ENCODE measurements at regions not wholly inside any gene's neighbourhood (a gene's known extent, or its start where the extent isn't known, plus 50 kb on each side); places are given as distances from the start of the nearest gene placed in this dataset.
A peak's percentile ranks its signal among the peaks of the same experiment; 100 is the strongest.
"Not testable (repeated sequence)": the region's sequence is repeated elsewhere in the genome, so short reads cannot be mapped to it uniquely, and the experiment has no call there.

DNA sequence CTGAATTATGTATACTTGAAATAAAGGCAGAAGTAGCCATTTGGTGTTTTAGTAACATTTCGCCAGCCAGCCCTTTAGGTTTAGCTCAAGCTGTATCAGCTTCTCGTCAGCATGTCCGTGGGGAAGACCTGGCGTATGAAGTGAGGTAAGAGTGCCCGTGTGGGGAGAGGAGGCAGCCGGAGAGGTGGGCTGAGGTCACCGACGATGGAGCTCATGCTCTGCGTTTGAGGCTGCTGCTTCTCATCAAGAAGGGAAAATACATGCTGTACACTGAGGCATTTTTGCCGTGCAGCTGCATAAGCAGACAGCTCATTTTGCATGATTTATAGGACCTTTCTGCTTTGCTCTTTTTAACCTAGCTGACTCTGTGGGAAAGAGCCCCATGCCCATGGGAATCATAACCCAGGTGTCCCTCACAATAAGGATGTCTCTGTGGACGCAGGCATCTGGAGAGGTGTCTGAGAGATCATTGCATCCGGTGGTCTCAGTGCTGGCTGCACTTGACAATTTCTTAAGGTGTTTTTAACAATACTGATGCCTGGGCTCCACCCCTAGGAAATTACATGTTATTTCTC, 179.1 kb downstream of the ABCC12 start:
- DNase-seq (no peak), ATAC-seq (no peak)
- Histone ChIP-seq H3K4me1 (no peaks in the 10 kb centered on the region), H3K27ac (no peak overlapping the region), H3K4me3 (no peak overlapping the region), H3K27me3 (no peaks in the 10 kb centered on the region), H3K36me3 (no peaks in the 10 kb centered on the region), H3K9me3 (no peaks in the 10 kb centered on the region)
- intact Hi-C loops (cut with DNase I): no loop called here
- TF ChIP-seq, protein P1, sequence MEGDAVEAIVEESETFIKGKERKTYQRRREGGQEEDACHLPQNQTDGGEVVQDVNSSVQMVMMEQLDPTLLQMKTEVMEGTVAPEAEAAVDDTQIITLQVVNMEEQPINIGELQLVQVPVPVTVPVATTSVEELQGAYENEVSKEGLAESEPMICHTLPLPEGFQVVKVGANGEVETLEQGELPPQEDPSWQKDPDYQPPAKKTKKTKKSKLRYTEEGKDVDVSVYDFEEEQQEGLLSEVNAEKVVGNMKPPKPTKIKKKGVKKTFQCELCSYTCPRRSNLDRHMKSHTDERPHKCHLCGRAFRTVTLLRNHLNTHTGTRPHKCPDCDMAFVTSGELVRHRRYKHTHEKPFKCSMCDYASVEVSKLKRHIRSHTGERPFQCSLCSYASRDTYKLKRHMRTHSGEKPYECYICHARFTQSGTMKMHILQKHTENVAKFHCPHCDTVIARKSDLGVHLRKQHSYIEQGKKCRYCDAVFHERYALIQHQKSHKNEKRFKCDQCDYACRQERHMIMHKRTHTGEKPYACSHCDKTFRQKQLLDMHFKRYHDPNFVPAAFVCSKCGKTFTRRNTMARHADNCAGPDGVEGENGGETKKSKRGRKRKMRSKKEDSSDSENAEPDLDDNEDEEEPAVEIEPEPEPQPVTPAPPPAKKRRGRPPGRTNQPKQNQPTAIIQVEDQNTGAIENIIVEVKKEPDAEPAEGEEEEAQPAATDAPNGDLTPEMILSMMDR (IDR thresholded peaks at IDR 0.05): no peak

DNA sequence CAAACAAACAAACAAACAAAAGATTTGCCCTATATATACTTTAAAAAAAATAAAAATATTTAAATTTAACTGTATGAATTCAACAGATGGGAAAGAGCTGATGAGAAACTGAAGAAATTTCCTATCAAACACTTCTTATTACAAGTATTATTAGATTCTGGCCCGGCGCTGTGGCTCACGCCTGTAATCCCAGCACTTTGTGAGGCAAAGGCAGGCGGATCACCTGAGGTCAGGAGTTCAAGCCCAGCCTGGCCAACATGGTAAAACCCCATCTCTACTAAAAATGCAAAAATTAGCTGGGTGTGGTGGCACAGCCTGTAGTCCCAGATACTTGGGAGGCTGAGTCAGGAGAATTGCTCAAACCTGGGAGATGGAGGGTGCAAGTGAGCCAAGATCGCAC, 180.8 kb downstream of the ABCC12 start:
- ATAC-seq; DNase-seq; intact Hi-C loops (cut with DNase I); H3K36me3 ChIP-seq; H3K9me3 ChIP-seq; H3K4me3 ChIP-seq; H3K4me1 ChIP-seq; H3K27ac ChIP-seq; H3K27me3 ChIP-seq: not testable (repeated sequence)

DNA sequence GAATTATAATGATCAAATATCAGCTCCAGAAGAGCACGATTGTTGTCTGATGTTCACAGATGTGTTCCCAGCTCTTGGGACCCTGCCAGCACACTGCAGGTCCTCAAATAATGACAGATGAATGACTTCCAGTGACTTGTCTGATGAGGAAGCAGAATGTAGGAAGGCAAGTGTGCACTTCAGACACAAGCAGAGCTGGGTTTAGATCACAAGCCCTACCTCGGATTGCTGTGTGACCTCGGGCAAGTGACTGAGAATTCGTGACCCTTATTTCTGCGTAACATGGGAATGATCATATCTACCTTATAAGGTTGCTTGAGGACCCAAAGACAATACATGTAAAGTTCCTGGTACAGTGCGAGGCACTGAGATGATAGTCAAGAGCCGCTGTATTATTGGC, 182.2 kb downstream of the ABCC12 start:
- Histone ChIP-seq H3K4me3 (no peak overlapping the region), H3K4me1 (no peaks in the 10 kb centered on the region), H3K27me3 (no peaks in the 10 kb centered on the region), H3K9me3 (no peaks in the 10 kb centered on the region), H3K36me3 (no peaks in the 10 kb centered on the region), H3K27ac (no peak overlapping the region)
- TF ChIP-seq, protein P1 (IDR thresholded peaks at IDR 0.05): no peak
- DNase-seq (no peak), ATAC-seq (no peak)
- intact Hi-C loops (cut with DNase I): no loop called here

DNA sequence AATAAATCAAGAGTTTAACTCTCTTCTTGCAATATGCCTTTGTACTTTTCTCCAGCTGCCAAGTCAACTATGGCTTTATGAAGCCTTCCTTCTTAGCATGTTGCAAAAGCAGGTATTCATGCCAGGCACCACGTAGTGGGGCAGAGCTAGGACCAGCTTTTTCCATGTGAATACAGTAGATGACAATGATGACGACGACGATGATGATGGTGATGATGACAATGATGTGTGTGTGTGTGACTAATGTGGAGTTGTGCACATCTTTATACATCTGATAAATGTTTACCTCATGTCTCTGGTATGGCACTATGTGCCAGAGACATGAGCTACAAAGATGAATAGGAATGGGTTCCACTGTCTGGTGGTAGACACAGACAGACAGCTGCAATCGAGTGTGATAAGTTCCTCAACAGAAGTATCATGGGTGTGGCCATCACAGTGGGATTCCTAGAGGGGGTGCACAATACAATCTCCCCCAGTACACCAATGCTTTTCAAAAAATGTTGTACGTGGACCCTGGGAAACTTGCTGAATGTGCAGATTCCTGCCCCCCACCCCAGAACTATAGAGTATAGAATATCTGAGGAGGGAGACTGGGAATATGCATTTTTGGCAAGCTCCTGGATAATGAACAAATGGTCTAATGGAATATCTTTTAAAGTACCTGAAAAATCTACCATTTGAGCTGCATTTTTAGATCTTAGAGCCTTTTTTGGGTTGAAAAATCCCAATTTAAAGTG, 183.4 kb downstream of the ABCC12 start:
- ATAC-seq (no peak), DNase-seq (no peak)
- H3K27me3 ChIP-seq: no peaks in the 10 kb centered on the region
- no peaks in the 10 kb centered on the region for H3K4me1 ChIP-seq
- H3K27ac ChIP-seq: no peak overlapping the region
- no peaks in the 10 kb centered on the region for H3K36me3 ChIP-seq
- no peak overlapping the region for H3K4me3 ChIP-seq
- TF ChIP-seq, protein P1 (IDR thresholded peaks at IDR 0.05): no peak
- H3K9me3 ChIP-seq: no peaks in the 10 kb centered on the region
- intact Hi-C loops (cut with DNase I): no loop called here

DNA sequence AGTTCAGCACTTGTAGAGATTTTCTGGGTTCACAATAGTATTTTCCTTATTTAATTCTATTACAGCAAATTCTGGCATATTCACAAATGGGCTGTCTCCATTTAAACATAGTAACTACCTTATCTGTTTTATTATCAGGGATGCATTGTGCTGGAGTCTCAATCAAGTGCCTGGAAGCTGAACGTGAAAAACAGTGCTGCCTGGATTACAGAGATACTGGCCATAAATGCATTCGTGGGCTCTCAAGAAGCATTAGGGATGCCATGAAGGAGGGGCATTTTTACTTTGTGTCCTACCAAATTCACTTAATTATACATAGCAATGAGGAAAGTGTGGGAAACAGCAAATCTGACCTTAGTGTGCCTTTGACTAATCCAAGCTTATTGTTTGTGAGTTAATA, 184.6 kb downstream of the ABCC12 start:
- no peak for DNase-seq
- no peak overlapping the region for H3K27ac ChIP-seq
- no peaks in the 10 kb centered on the region for H3K4me1 ChIP-seq
- H3K36me3 ChIP-seq: no peaks in the 10 kb centered on the region
- intact Hi-C loops (cut with DNase I): no loop called here
- no peak overlapping the region for H3K4me3 ChIP-seq
- no peaks in the 10 kb centered on the region for H3K9me3 ChIP-seq
- no peak for ATAC-seq
- H3K27me3 ChIP-seq: no peaks in the 10 kb centered on the region
- TF ChIP-seq, protein P1 (IDR thresholded peaks at IDR 0.05): no peak

DNA sequence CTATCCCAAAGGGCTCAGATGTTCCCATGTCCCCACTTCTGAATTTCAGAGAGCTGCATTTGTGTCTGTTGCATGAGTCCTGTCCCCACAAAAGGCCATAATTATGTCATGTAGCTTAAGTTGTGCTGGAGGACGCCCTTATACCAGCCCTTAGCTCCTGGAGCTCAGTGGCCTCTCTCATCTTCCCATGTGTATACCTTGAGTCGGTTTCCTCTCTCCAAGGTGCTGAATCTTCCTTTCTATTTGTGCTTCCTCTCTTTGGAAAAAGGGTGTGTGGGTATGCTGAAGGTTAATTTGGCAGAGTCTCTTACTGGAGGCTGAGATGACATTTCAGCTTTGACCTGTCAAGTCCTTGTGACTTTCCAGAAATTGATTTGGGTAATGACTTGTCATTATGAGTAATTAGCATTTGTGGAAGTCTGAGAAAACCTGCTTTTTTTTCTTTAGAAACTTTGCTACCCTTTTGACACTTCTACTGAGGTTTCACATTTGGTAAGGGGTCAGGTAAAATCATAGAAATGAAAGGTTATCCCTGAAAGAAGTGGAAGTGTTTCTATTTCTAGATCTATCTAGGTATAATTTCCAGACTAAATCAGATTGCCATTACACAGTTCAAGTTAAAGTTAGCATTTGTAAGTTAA, 185.4 kb downstream of the ABCC12 start:
- ATAC-seq (peak; percentile 57), DNase-seq (no peak)
- Histone ChIP-seq H3K9me3 (no peaks in the 10 kb centered on the region), H3K4me3 (no peak overlapping the region), H3K36me3 (no peaks in the 10 kb centered on the region), H3K4me1 (no peaks in the 10 kb centered on the region), H3K27ac (no peak overlapping the region), H3K27me3 (no peaks in the 10 kb centered on the region)
- TF ChIP-seq, protein P1 (IDR thresholded peaks at IDR 0.05): no peak
- intact Hi-C loops (cut with DNase I): no loop called here
